HG03460 (cell line): ENCODE measurements at regions not wholly inside any gene's neighbourhood (a gene's known extent, or its start where the extent isn't known, plus 50 kb on each side); places are given as distances from the start of the nearest gene placed in this dataset.
A peak's percentile ranks its signal among the peaks of the same experiment; 100 is the strongest.

Experiments used
- ATAC-seq: cut with Tn5 transposase; IDR thresholded peaks from one replicate; pipeline ENCODE4 v1.9.1; 2021; ENCODE audit not compliant: unreplicated experiment

DNA sequence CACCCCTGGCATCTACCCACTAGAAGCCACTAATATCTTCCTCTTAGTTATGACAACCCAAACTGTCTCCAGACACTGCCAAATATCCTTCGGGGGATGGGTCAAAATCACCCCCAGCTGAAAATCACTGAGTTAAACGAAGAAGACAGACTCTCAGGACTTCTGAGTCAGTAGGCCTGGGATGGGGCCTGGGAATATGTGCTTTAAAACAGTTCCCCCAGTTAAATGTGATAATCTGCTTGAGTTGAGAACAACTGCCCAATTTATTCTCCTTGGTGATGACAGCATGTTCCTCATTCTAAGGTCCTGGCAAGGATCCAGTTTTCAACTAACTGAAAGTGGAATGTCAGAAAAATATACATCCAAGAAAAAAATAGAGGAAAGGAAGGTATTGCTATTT, 52.4 kb downstream of the CBLL2 start:
- no peak for ATAC-seq

- no peak for ATAC-seq
Observed at GRCh38 chrX:22329783-22330182, 57.1 kb downstream of the CBLL2 start.

DNA sequence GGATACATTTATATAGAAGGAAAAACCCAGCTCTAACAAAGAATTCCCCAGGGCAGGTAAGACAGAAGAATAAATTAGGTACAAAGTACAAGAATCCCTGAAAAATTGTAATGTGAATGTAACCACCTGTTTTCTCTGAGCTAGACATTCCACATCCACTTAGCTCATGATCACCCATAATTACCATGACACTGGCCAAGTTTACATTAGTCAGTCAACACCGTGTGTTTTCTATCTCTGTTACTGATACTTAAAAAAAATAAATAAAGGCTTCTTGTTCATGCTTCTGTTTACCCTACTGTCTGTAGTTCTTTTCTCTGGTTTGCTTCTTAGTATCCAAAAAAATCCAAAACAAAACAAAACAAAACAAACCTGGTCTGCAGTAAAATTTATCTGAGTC, 66.0 kb downstream of the CBLL2 start:
- ATAC-seq, result no peak

GRCh38 chrX:22339459-22339858, 66.7 kb downstream of the CBLL2 start:
- no peak for ATAC-seq

DNA sequence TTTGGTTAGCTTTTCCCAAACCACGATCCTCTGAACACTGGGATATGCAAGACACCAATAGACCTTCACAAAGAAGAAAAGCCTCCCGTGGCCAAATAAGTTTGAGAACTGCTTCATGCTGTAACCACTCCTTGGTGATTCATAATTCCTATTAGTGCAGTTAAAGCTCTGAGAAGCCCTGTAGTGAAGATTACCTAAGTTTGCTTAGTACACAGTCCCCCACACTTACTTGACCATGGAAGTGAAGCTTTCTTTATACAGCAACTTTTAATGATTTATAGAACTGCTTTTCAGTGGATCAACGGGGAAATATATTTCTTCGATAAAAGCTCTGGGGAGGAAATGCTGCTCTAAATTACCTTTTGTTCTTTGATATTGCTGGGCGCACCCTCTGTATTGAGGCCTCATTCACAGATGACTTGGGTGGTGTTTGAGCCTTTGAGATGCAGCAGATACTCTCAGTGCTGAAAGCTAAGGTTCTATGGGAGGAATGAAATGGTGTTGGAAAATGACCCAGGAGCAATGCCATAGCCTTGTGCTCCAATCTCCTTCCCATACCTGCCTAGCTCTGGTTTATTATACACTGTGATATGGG, 67.4 kb downstream of the CBLL2 start:
- ATAC-seq, result no peak

DNA sequence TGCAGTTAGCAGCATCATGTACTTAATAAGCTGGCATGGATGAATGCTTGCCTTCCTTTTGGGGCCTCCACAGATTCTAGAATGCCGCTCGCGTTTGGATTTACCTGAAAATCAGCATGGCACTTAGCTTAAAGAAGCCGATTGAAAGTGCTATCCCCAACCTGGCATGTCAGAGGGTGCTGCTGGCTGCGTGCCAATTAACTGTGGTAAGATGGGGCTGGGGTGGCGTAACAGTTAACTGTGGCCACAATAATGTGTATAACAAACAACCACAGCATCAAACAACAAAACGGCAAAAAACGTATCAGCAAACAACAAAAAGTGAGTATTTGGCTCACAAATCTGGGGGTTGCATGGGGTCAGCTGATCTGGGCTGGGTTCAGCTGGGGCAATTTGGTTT, 70.5 kb downstream of the CBLL2 start:
- ATAC-seq, result no peak

DNA sequence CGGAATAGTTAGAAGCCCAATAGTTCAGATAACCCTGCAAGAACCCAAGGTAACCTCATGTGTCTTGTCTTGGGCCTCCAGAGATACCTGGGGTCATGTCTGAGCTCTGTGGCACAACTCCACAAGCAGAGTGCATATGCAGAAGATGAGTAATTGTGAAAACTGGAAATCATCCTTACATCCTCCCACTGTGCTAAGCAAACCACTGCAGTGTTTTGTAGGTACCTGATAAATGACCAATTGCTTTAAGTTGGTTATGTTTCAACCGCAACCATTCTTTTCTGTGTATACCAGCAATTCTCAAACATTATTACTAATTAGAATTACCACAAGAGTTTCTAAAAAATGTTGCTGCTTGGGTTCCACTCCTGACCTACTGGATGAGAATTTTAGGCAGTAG, 73.2 kb downstream of the CBLL2 start:
- peak; percentile 90 for ATAC-seq

DNA sequence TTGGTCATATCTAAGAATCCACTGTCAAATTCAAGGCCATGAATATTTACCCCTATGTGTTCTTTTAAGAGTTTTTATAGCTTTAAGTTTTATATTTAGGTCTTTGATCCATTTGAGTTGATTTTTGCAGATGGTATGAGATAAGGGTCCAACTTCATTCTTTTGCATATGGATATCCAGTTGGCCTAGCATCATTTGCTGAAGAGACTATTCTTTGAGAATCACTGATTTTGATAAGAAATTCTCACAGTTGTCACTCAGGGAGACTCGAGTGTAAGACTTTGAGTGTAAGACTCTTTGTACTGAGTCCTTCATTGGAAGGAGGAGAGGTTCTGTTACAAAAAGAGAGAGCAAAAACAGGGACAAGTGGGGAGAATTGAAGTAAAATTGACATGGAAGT, 74.8 kb downstream of the CBLL2 start:
- ATAC-seq, result no peak

GRCh38 chrX:22349116-22349515, 76.4 kb downstream of the CBLL2 start:
- ATAC-seq, result no peak

DNA sequence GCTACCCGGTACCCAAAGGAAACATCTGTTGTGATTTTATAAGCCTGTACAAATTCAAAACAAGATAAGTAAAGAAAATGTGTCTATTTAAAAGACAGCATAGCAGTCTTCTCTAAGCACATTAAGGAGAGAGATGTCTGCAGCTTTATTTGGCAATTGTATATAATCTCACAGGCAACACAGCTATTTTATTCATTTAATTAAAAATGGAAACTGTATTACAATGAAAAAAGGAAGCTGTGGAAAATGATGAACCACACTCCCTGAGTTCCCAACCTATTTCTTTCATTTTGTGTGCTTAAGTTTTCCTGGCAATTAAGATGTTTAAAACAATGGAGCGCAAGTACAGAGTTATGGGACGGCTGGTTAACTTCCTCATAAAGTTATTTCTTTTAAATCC, 78.4 kb downstream of the CBLL2 start:
- no peak for ATAC-seq

DNA sequence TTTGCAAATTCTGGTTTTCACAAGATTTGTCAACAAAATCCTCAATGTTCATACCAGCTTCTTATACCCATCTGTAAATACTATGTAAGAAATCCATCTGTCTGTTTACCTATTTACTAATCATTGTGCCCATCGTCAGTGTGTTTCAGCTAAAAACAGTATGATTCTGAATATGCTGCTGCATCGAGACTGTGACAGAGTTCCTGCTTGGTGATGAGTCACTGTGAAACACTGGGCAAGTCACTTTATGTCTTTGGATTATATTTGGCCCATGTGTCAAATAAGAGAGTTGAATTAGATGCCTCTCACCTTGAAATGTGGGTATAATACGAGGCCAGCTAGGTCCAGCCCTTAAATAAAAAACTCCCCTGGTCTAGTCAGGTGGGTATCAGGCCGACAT, 79.3 kb downstream of the CBLL2 start:
- ATAC-seq, result no peak

DNA sequence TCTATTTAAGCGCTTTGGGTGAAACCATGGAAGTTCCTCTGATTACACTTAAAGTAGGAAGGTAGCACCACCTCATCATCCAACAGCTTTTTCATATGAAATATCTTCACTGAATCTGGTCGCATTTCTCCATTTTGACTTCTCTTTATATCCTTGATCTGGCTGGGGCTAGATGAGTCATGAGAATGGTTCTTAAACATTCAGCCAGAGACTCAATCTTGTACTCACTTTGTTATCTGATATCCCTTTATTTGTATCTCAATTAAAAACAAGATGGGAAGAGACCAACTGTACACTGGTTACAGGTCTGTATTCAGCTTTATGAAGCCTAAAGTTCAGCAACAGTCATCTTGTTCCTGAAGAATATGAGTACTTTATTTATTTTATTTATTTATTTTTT, 84.9 kb downstream of the CBLL2 start:
- ATAC-seq, result no peak

- ATAC-seq, result no peak
Observed at GRCh38 chrX:22360129-22360528, 87.4 kb downstream of the CBLL2 start.

GRCh38 chrX:22365460-22365859, 92.7 kb downstream of the CBLL2 start:
- ATAC-seq, result no peak

DNA sequence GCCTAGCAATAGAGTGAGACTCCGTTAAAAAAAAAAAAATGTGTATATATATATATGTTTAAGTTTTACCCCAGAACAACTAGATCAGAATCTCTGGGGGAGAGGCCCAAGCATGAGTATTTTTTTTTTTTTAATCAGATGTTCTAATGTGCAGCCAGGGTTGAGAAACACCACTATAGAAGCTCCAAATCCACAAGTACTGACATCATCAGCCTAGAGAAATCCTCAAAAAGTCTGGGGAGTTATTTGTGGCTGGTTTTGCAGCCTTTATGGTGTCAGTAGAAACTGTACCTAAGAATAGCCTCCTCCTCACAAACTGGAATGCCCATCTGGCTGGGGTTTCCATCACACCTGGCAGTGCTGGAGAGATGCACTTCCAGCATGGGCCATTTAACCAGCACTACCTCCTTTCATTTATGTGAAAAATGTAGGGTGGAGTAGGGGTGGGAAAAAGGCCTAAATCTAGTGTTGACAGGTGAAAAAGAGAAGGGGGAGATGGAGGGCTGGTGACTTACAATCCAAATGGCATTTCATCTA, 93.5 kb downstream of the CBLL2 start:
- no peak for ATAC-seq

- no peak for ATAC-seq
Observed at GRCh38 chrX:22366906-22367305, 94.2 kb downstream of the CBLL2 start.

- no peak for ATAC-seq
Observed at GRCh38 chrX:22373094-22373493, 100.4 kb downstream of the CBLL2 start.

DNA sequence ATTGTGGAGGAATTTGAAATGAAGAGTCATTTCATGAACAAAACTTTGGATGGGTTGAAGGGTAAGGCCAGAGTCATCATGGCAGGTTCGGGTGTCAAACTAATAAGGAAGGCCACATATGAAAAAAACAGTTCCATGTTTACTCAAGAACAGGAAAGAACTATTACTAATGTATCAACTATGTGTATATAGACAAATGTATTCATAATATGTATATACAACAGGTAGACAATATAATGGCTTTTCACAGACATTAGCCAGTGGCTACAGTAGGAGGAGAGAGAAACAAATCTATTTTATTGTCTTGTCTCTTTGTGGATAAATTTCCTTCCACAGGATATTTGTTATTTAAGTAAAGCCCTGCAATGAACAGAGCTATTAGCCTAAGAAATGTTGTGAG, 101.1 kb downstream of the CBLL2 start:
- ATAC-seq, result no peak

DNA sequence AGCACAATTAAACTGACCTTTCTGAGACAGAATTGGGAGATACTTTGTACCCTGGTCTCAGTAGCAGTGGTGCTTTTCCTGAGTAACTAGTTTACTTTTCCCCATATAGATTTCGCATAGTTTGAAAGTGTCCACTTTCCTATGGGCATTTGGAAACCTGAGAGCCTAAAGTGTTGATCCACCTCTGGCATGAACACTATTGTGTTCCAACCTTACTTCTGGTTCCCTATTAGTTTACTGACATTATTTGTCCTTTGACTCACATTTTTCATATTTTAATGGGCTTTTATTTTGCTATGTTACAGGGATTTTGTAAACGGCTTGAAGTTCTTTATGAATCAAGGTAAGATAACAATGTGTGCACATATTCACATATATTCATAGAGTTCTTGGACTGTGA, 103.7 kb downstream of the CBLL2 start:
- ATAC-seq, result no peak

DNA sequence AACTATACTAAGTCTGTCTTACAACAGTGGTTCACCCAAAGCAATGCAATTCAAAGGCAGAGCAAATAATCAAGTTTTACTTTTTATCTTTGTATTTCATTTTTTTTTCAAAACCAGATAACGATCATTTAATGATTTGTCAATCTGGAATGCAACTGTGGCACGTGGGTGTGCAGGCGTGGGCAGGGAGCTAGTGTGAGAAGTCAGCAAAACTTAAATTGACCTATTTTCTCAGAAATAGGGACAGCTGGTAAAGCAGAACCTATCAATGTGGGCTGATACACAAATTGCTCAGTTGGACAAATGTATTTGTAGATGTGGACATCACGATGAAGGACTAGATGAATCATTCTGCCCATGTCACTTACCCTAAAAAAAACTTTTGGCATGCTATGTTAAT, 105.6 kb downstream of the CBLL2 start:
- ATAC-seq, result no peak

- no peak for ATAC-seq
Observed at GRCh38 chrX:22383988-22384387, 111.3 kb downstream of the CBLL2 start.

- no peak for ATAC-seq
Observed at GRCh38 chrX:22389556-22390179, 117.0 kb downstream of the CBLL2 start.
